AG09319 (cell line): ENCODE measurements at regions not wholly inside any gene's neighbourhood (a gene's known extent, or its start where the extent isn't known, plus 50 kb on each side); places are given as distances from the start of the nearest gene placed in this dataset.

Experiments
- DNase-seq: peaks from one replicate; pipeline ENCODE4 v3.0.0-alpha.2; 2010; ENCODE audit warnings: low read depth; ENCODE audit errors: extremely low read depth
- TF ChIP-seq, protein P1 (sequence below): IDR thresholded peaks from 2 replicates; pipeline ENCODE4 v1.5.1; 2011; ENCODE audit warnings: low read depth, mild to moderate bottlenecking, inconsistent platforms, low read length, moderate library complexity

- no peak for DNase-seq
- TF ChIP-seq, protein P1, sequence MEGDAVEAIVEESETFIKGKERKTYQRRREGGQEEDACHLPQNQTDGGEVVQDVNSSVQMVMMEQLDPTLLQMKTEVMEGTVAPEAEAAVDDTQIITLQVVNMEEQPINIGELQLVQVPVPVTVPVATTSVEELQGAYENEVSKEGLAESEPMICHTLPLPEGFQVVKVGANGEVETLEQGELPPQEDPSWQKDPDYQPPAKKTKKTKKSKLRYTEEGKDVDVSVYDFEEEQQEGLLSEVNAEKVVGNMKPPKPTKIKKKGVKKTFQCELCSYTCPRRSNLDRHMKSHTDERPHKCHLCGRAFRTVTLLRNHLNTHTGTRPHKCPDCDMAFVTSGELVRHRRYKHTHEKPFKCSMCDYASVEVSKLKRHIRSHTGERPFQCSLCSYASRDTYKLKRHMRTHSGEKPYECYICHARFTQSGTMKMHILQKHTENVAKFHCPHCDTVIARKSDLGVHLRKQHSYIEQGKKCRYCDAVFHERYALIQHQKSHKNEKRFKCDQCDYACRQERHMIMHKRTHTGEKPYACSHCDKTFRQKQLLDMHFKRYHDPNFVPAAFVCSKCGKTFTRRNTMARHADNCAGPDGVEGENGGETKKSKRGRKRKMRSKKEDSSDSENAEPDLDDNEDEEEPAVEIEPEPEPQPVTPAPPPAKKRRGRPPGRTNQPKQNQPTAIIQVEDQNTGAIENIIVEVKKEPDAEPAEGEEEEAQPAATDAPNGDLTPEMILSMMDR: no peak
These were observed 151.2 kb upstream of the TNR start for GRCh38 chr1:175894581-175894980.

DNA sequence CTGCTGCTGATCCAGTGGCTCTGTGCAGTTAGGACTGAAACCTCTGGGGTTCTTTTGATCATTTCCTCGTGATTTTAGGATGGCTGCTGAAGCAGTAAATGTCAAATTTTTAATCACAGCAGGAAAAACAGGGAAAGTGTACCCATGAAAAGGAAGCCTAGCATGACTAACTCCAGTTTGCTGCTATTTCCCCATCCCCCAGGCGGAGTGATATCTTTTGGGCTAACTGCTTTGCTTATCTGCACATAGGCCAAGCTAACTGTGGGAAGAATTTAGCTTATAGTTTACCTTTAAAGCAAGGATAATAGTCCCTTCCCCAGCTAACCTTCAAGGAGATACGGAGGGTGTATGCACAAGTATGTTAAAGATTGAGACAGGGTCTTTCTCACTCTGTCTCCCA is 149.8 kb upstream of the TNR start:
- no peak for DNase-seq

GRCh38 chr1:175892686-175893085 is 149.3 kb upstream of the TNR start:
- TF ChIP-seq, protein P1: no peak
- no peak for DNase-seq

More for the DNA sequence above, 149.8 kb upstream of the TNR start:
- TF ChIP-seq, protein P1: no peak

DNA sequence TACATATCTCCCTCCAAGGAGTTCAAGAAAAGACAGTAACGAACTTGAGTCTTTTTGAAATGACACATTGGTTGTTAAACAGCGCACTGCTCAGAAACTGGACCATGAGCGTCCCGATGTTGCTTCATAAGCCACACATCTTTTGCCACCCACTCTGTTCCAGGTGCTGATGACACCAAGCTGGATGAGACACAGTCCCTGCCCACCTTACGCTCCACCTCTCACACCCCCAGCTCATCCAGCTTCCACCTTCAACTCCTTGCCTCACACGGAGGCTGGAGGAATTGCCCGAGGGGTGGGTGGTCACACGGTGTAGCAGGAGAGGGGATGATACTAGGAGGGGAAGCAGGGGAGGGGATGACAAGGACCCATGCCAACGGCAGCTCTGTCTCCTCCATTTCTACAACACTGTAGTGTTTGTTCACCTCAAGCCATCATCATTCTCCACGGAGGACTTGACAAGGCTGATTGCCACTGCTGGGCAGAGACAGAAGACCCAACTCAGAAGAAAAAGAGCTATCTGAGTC is 148.5 kb upstream of the TNR start:
- DNase-seq: no peak
- TF ChIP-seq, protein P1: no peak

DNA sequence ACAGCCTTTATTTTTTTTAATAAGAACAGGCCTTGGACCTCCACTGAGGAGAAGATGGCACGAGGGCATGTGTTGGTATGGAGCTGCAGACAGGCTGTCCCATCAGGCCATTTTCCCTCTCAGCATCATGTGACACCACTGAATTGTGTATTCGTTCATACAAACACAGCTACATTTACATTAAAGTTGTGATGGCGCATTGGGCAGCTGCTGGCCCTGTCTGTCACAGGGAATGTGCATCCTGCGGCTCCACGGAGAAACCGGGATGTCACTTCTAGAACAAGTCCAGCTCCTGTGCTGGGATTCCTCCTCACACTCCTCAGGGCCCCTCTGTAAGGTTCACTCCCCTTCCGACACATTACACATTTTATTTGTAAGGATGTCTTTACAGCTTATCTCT is 147.6 kb upstream of the TNR start:
- TF ChIP-seq, protein P1: no peak
- no peak for DNase-seq

- TF ChIP-seq, protein P1: no peak
These were observed 146.5 kb upstream of the TNR start for GRCh38 chr1:175889848-175890247.

GRCh38 chr1:175888996-175889395 is 145.6 kb upstream of the TNR start:
- DNase-seq: no peak
- TF ChIP-seq, protein P1: no peak

More at GRCh38 chr1:175889848-175890247, 146.5 kb upstream of the TNR start:
- DNase-seq: no peak
